Activated naive CD8-positive, alpha-beta T cell treated with anti-CD3 and anti-CD28 coated beads, Interleukin-2, amount 10 ng/mL, durations not matched to agents 7 days and 5 days (primary cell): ENCODE measurements at regions not wholly inside any gene's neighbourhood (a gene's known extent, or its start where the extent isn't known, plus 50 kb on each side); places are given as distances from the start of the nearest gene placed in this dataset.
"Not testable (repeated sequence)": the region's sequence is repeated elsewhere in the genome, so short reads cannot be mapped to it uniquely, and the experiment has no call there.

Source experiments
- ATAC-seq: fragments of 150-1000 bp; cut with Tn5 transposase; one replicate; pipeline ENCODE4 v1.10.0; 2021; ENCODE audit warnings: low read depth, moderate library complexity
- POLR2A ChIA-PET: fragments of 350-600 bp; sonication (Branson Sonifier 250); formaldehyde crosslinking; loops from one replicate; lab custom pipeline; 2021; ENCODE audit warnings: antibody characterized with exemption; lab: Charles Lee
- DNase-seq: peaks from one replicate; pipeline ENCODE4 v3.0.0; 2021
- H3K27ac Mint-ChIP-seq: one replicate; pipeline ENCODE4 v1.8.0; 2022; ENCODE audit warnings: mild to moderate bottlenecking, mixed read lengths
- H3K27me3 Mint-ChIP-seq: one replicate; pipeline ENCODE4 v1.8.0; 2022; ENCODE audit warnings: mild to moderate bottlenecking, moderate library complexity, mixed read lengths
- H3K36me3 Mint-ChIP-seq: one replicate; pipeline ENCODE4 v1.8.0; 2021; ENCODE audit warnings: mild to moderate bottlenecking, mixed read lengths
- H3K4me1 Mint-ChIP-seq: one replicate; pipeline ENCODE4 v1.8.0; 2021; ENCODE audit warnings: mixed read lengths
- H3K4me3 Mint-ChIP-seq: one replicate; pipeline ENCODE4 v1.8.0; 2022; ENCODE audit warnings: mild to moderate bottlenecking, moderate library complexity, mixed read lengths
- H3K9me3 Mint-ChIP-seq: one replicate; pipeline ENCODE4 v1.8.0; 2021; ENCODE audit warnings: mixed read lengths

DNA sequence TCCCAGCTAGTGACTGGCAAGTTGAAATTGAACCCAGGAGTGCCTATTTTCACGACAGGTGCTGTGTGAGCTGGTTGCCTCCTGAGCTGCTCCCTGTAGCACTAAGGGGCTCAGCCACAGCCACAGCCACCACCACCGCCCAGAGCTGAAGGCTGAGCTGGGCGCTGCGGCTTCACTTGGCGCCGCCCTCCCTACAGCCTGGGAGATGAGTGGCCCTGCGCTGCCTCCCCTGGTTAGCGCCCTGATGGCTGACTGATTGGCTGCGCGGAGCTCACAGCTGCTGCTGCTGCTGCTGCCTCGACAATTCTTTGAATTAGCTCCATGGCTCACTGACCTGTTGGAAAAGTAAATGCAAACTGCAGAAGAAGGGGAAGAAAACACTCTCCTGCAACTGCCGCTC, 91.8 kb upstream of the TMEM132E start:
- H3K9me3 Mint-ChIP-seq, result no peaks in the 10 kb centered on the region
- H3K4me1 Mint-ChIP-seq, result peaks cover 4% of the 10 kb centered on the region
- H3K27ac Mint-ChIP-seq, result no peak overlapping the region
- ATAC-seq, result no peak
- H3K4me3 Mint-ChIP-seq, result no peak overlapping the region
- DNase-seq, result no peak
- peaks cover 22% of the 10 kb centered on the region for H3K27me3 Mint-ChIP-seq
- H3K36me3 Mint-ChIP-seq, result no peaks in the 10 kb centered on the region
- POLR2A ChIA-PET, result no interaction called here

DNA sequence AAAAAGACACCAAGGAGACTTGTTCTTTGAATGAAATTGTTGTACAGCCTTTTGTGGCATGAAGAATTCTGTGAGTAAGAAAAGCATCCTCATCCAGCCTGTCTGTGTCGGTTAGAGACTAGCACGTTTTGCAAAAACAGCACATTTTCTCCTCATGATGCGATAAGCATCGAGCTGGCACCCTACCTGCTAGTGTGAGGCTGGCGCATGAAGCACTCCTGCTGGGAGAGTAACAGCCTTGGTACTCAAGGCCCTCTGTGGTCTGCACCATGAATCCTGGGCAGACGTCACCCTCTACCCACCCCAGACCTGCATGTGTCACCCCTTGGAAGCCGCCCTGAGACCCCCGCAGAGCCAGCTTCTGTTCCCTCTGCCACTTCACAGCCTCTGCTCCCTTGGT, 92.6 kb upstream of the TMEM132E start:
- Mint-ChIP-seq H3K4me3 (no peak overlapping the region), H3K27me3 (peaks cover 22% of the 10 kb centered on the region), H3K4me1 (peaks cover 4% of the 10 kb centered on the region), H3K36me3 (no peaks in the 10 kb centered on the region), H3K9me3 (no peaks in the 10 kb centered on the region), H3K27ac (no peak overlapping the region)
- ATAC-seq (no peak), DNase-seq (no peak)
- POLR2A ChIA-PET, result no interaction called here

DNA sequence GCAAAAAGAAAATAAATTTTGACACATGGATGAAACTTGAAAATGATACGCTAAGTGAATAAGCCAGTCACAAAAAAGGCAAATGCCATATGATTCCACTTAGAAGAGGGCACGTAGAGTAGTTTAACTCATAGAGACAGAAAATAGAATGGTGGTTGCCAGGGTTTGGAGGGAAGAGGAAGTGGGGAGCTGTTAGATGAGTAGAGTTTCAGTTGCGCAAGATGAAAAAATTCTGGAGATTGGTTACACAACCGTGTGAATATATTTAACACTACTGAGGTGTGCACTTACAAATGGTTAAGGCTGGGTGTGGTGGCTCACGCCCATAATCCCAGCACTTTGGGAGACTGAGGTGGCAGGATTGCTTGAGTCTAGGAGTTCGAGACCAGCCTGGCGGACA, 93.4 kb upstream of the TMEM132E start:
- Mint-ChIP-seq H3K4me3 (peak overlapping the region; percentile 0), H3K9me3 (no peaks in the 10 kb centered on the region), H3K27ac (no peak overlapping the region), H3K27me3 (peaks cover 22% of the 10 kb centered on the region), H3K4me1 (peaks cover 4% of the 10 kb centered on the region), H3K36me3 (no peaks in the 10 kb centered on the region)
- POLR2A ChIA-PET, result interaction anchor here (0.6 kb wide), 1 partner anchor 152 kb away, joined by 3 read pairs; no protein-coding TSS in a partner anchor
- DNase-seq, result no peak
- ATAC-seq, result peak; percentile 26

DNA sequence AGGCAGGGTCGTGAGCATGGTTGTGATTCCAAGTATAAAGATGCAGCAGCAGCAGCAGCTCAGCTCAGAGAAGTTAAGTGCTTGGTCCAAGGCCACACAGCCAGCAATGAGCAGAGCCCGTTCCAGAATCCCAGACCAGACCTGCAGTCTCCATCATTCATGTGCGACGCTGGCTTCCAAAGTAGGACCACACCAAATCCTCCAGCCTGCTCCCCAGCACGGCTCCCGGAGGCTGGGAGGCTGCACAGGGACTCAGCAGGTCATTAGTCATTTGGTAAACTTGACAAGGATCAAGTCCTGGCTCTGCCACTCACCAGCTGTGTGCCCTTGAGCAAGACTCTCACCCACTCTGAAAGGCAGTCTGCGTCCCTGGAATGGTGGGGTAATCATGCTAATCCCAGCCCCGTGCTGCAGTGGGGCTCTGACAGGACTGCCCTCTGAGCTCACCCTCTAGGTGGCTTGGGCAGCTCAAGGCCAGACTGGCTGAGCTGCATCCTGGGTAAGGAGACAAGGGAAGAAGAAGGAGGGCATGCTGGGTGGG, 95.1 kb upstream of the TMEM132E start:
- DNase-seq (no peak), ATAC-seq (no peak)
- no peak overlapping the region for H3K27ac Mint-ChIP-seq
- no peak overlapping the region for H3K4me3 Mint-ChIP-seq
- H3K4me1 Mint-ChIP-seq, result peaks cover 4% of the 10 kb centered on the region
- H3K9me3 Mint-ChIP-seq, result no peaks in the 10 kb centered on the region
- no peaks in the 10 kb centered on the region for H3K36me3 Mint-ChIP-seq
- H3K27me3 Mint-ChIP-seq, result peaks cover 32% of the 10 kb centered on the region
- POLR2A ChIA-PET, result no interaction called here

DNA sequence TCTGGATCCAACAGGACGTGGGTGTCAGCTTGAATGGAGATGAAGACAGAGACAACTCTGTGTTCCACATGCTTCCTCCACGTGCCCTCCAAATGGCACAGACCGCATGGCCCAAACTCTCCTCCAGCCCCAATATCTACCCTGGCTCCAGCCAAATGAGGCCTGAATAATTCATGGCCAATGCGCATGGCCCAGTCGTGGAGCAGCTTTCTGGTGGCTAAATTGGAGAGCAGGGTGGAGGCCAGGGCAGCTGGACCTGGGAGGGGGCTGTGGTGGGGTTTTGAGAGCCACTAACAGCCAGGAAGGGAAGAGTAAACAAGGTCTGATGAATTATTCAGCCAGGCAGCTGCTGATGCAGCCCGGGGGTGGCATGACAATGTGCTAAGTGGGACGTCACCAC, 96.7 kb upstream of the TMEM132E start:
- DNase-seq (no peak), ATAC-seq (no peak)
- Mint-ChIP-seq H3K4me1 (peaks cover 4% of the 10 kb centered on the region), H3K27me3 (peaks cover 26% of the 10 kb centered on the region), H3K27ac (no peak overlapping the region), H3K4me3 (no peak overlapping the region), H3K9me3 (no peaks in the 10 kb centered on the region), H3K36me3 (no peaks in the 10 kb centered on the region)
- POLR2A ChIA-PET, result no interaction called here

DNA sequence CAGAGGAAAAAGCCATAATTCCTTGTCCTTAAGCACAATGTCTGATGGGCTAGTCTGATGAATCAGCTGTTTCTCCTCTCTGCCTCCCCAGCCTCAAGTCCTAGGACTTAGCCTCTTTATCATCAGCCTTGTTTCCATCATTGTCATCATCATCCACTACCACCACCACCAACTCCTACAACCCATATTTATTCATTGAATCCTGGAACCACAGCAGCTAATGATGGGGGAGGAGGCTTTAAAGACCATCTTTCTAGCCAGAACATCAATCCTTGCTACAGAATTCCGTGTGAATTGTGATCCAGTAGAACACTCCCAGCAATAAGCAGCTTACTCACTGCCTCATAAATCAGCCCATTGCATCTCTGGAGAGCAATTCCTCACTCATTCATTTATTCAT, 97.6 kb upstream of the TMEM132E start:
- POLR2A ChIA-PET, result no interaction called here
- H3K4me3 Mint-ChIP-seq, result no peak overlapping the region
- no peaks in the 10 kb centered on the region for H3K36me3 Mint-ChIP-seq
- no peak overlapping the region for H3K27ac Mint-ChIP-seq
- no peaks in the 10 kb centered on the region for H3K9me3 Mint-ChIP-seq
- peaks cover 4% of the 10 kb centered on the region for H3K4me1 Mint-ChIP-seq
- H3K27me3 Mint-ChIP-seq, result peaks cover 25% of the 10 kb centered on the region
- no peak for DNase-seq
- ATAC-seq, result no peak

DNA sequence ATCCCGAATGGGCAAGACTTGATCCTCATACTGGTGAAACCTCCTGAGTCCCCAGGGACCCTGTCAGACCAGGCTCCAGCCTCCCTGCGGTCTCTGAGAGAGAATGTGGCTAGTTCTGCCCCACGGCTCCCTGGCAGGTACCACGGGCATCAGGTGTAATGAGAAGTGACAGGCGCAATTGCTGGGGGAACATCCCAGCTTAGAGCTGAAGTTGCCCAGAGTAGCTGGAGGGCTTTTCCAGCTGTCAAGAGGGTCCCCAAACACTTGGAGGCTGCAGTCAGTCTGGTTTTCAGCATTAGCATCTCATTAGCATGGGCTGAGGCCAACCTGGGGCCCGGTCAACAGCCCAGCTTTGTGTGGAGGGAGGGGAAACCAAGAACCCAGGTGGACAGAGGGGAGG, 100.0 kb upstream of the TMEM132E start:
- no peak overlapping the region for H3K27ac Mint-ChIP-seq
- no peak for ATAC-seq
- POLR2A ChIA-PET, result no interaction called here
- H3K36me3 Mint-ChIP-seq, result no peaks in the 10 kb centered on the region
- H3K9me3 Mint-ChIP-seq, result no peaks in the 10 kb centered on the region
- no peak overlapping the region for H3K4me3 Mint-ChIP-seq
- no peaks in the 10 kb centered on the region for H3K4me1 Mint-ChIP-seq
- DNase-seq, result no peak
- peaks cover 27% of the 10 kb centered on the region for H3K27me3 Mint-ChIP-seq

DNA sequence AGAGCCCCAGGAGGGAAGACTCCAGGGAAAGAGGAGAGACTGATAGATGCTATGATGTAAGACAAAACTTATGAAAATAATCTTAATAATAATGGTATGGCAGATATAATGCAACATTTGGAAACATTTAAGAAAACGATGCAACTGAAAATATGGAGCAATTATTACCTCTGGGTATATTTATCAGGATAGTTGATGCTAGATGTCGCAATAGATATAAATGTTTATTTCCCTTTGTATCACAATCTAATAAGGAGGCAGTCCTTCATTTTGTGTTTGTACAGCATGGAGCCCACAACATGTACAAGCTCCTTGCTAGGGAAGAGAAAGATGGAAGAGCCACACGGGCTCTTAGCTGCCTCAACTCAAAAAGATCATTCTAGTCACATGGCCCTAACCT, 101.1 kb upstream of the TMEM132E start:
- Mint-ChIP-seq H3K36me3 (no peaks in the 10 kb centered on the region), H3K4me3 (no peak overlapping the region), H3K27ac (no peak overlapping the region), H3K27me3 (peaks cover 28% of the 10 kb centered on the region), H3K4me1 (no peaks in the 10 kb centered on the region), H3K9me3 (no peaks in the 10 kb centered on the region)
- POLR2A ChIA-PET, result no interaction called here
- DNase-seq (no peak), ATAC-seq (no peak)

DNA sequence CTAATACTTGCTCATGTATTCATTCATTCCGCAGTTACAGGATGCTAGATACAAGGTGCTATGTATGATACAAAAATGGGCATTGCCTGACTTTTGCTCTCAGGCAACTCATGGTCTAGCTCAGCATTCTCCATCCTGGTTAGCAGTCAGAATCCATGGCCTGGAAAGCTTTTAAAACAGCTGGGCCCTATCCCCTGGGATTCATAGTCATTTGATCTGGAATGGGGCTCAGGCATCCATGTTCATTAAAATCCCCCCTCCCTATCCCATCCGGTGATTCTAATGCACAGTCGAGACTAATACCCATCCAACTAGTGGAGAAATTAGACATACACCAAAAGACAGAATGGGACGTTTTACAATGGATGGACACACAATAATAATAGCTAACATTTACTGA, 104.1 kb upstream of the TMEM132E start:
- Mint-ChIP-seq H3K36me3 (no peaks in the 10 kb centered on the region), H3K4me3 (no peak overlapping the region), H3K27me3 (peaks cover 24% of the 10 kb centered on the region), H3K27ac (no peak overlapping the region), H3K9me3 (no peaks in the 10 kb centered on the region), H3K4me1 (no peaks in the 10 kb centered on the region)
- ATAC-seq, result no peak
- POLR2A ChIA-PET, result no interaction called here
- no peak for DNase-seq

DNA sequence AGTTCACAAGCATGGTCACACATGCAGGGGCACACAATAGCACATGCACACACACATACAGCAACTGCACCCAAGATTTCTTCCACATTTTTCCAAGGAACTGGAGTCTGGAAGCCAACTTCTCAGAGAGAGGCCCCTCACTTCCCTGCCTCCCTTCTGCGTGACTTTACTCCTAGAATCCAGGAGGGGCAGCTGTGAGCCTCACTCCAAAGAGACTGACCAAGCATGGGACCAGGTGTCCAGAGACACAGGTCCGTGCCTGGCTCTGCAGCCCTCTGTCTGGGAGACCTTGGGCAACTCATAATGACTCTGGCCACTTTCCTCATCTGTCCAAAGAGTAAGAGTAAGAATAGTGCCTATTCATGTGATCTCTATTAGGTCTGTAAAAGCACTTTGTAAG, 104.7 kb upstream of the TMEM132E start:
- DNase-seq, result no peak
- no peak overlapping the region for H3K27ac Mint-ChIP-seq
- H3K27me3 Mint-ChIP-seq, result peaks cover 23% of the 10 kb centered on the region
- no peaks in the 10 kb centered on the region for H3K9me3 Mint-ChIP-seq
- H3K4me3 Mint-ChIP-seq, result no peak overlapping the region
- no peak for ATAC-seq
- H3K4me1 Mint-ChIP-seq, result no peaks in the 10 kb centered on the region
- POLR2A ChIA-PET, result no interaction called here
- H3K36me3 Mint-ChIP-seq, result no peaks in the 10 kb centered on the region

DNA sequence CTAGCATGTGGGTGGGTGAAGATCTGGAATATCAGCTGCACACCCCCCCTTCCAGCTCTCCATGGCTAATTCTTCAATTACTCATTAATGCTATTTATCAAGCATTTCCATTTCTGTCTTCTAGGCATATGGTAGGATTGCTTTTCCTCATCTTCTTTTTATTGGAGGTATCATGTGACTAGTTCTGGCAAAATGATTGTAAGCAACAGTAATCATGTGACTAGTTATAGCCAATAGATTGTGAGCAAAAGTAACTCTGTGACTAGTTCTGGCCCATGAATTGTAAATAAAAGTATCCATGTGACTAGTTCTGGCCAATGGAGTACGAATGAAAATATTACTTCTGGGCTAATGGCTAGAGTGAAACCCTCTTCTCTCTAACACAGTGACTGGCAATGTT, 107.0 kb upstream of the TMEM132E start:
- no peak overlapping the region for H3K4me3 Mint-ChIP-seq

DNA sequence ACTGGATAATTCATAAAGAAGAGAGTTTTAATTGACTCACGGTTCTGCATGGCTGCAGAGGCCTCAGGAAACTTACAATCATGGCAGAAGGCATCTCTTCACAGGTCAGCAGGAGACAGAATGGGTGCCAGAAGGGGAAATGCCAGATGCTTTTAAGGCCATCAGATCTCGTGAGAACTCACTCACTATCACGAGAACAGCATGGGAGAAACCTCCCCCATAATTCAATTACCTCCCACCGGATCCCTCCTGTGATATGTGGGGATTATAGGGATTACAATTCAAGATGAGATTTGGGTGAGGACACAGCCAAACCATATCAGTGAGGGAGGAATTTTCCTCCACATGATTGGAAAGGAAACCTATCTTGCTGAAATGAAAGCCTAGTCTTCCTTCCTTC, 108.1 kb upstream of the TMEM132E start:
- H3K27me3 Mint-ChIP-seq, result peaks cover 14% of the 10 kb centered on the region
- ATAC-seq, H3K4me1 Mint-ChIP-seq, H3K27ac Mint-ChIP-seq, H3K4me3 Mint-ChIP-seq, H3K9me3 Mint-ChIP-seq, POLR2A ChIA-PET, DNase-seq, H3K36me3 Mint-ChIP-seq: not testable (repeated sequence)

More for the DNA sequence above, 107.0 kb upstream of the TMEM132E start:
- H3K36me3 Mint-ChIP-seq, result no peaks in the 10 kb centered on the region
- POLR2A ChIA-PET, result no interaction called here
- no peaks in the 10 kb centered on the region for H3K4me1 Mint-ChIP-seq
- DNase-seq, result no peak
- ATAC-seq, result no peak
- H3K27ac Mint-ChIP-seq, result no peak overlapping the region
- no peaks in the 10 kb centered on the region for H3K9me3 Mint-ChIP-seq
- H3K27me3 Mint-ChIP-seq, result peaks cover 19% of the 10 kb centered on the region

DNA sequence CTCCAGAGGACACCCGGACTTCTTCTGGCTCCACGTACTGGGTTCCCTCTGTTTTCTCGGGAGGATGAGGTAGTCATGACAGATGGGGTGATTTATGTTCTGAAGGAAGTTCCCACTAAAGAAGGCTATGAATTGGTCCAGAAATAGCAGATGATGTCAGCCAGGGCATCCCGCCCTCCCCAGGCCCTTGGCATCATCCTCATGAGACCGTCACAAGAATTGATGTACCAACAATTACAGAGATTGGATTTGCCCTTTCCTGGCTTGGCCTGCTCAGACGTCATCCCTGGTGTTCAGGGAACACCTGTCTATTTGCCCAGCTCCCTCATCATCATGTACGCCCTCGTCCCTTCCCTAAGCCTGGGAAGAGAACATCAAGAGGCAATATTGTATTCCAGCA, 102.8 kb upstream of the CCL1 start:
- H3K27me3 Mint-ChIP-seq, result peaks cover 8% of the 10 kb centered on the region
- POLR2A ChIA-PET, result no interaction called here
- no peak for DNase-seq
- ATAC-seq, result no peak
- H3K36me3 Mint-ChIP-seq, result no peaks in the 10 kb centered on the region
- no peaks in the 10 kb centered on the region for H3K9me3 Mint-ChIP-seq
- H3K4me1 Mint-ChIP-seq, result no peaks in the 10 kb centered on the region
- H3K27ac Mint-ChIP-seq, result no peak overlapping the region
- no peak overlapping the region for H3K4me3 Mint-ChIP-seq

DNA sequence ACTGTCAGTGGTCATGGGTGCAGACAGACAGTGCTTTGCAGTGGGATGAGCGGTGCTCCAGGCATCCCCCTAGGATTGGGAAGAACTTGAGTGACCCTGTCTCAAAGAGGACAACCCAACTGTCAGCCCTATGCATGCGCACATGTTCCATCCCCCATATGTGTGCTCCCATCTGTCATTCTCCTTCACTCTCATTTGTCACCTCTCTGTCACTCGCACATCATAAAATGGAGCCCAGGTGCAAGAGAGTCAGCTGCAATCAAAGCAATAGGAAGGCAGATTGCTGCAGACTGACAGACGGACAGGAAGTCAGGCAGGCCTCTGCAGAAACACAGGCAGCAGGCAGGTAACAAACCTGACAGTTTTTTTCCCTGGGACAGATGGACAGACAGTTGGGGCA, 101.8 kb upstream of the CCL1 start:
- peaks cover 11% of the 10 kb centered on the region for H3K27me3 Mint-ChIP-seq
- no peaks in the 10 kb centered on the region for H3K4me1 Mint-ChIP-seq
- no peak overlapping the region for H3K27ac Mint-ChIP-seq
- POLR2A ChIA-PET, result no interaction called here
- ATAC-seq, result no peak
- H3K36me3 Mint-ChIP-seq, result no peaks in the 10 kb centered on the region
- DNase-seq, result no peak
- H3K4me3 Mint-ChIP-seq, result no peak overlapping the region
- H3K9me3 Mint-ChIP-seq, result no peaks in the 10 kb centered on the region

DNA sequence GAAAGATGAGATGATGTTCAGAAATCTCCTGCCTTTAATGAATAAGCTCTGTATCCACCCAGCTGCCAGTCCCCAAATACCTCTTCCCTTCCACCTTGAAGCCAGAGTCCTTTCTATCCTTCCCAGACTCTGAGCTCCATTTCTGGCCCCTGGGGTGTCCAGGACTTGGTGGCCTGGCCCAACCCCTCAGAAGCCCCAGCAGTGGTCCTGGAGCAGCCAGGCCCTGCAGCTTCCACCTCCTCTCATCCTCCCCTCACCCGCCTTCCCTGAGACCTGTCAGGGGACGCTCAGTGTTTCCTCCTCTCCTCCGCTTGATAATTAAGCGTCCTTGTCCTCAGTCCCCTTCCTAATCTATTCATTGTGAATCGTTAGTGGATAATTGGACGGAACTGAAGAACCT, 95.2 kb upstream of the CCL1 start:
- no peaks in the 10 kb centered on the region for H3K36me3 Mint-ChIP-seq
- POLR2A ChIA-PET, result no interaction called here
- no peak overlapping the region for H3K27ac Mint-ChIP-seq
- DNase-seq (no peak), ATAC-seq (no peak)
- peaks cover 38% of the 10 kb centered on the region for H3K27me3 Mint-ChIP-seq
- no peaks in the 10 kb centered on the region for H3K9me3 Mint-ChIP-seq
- peaks cover 2% of the 10 kb centered on the region for H3K4me1 Mint-ChIP-seq
- H3K4me3 Mint-ChIP-seq, result no peak overlapping the region
